Neural cell (in vitro differentiated cells): ENCODE measurements at regions not wholly inside any gene's neighbourhood (a gene's known extent, or its start where the extent isn't known, plus 50 kb on each side); places are given as distances from the start of the nearest gene placed in this dataset.

ENCODE experiments used
- H2AFZ ChIP-seq: fragments of 200-600, 300-800 bp; sonication (generic), shearing (Covaris generic); 2 replicates; pipeline ENCODE4 v1.6.0; 2014; ENCODE audit warnings: low read depth, mild to moderate bottlenecking, antibody characterized with exemption, low read length, moderate library complexity
- H3F3A ChIP-seq: fragments of 200-600 bp; shearing (Covaris generic); 2 replicates; pipeline ENCODE4 v1.6.1; 2016; ENCODE audit warnings: mild to moderate bottlenecking, moderate library complexity, mixed read lengths, antibody characterized with exemption, low read length; ENCODE audit not compliant: insufficient read depth, poor library complexity, severe bottlenecking
- H3K27ac ChIP-seq: fragments of 200-600, 300-800 bp; sonication (generic), shearing (Covaris generic); 2 replicates; pipeline ENCODE4 v1.5.1; 2014; ENCODE audit warnings: mild to moderate bottlenecking, low read length, moderate library complexity
- H3K27me3 ChIP-seq: fragments of 300-800, 200-600 bp; sonication (generic), shearing (Covaris generic); 2 replicates; pipeline ENCODE4 v1.6.0; 2014; ENCODE audit warnings: mild to moderate bottlenecking, low read depth, low read length, moderate library complexity; ENCODE audit not compliant: insufficient read depth
- H3K36me3 ChIP-seq: fragments of 300-800, 200-600 bp; sonication (generic), shearing (Covaris generic); 2 replicates; pipeline ENCODE4 v1.5.1; 2014; ENCODE audit warnings: mild to moderate bottlenecking, antibody characterized with exemption, low read length, moderate library complexity; ENCODE audit not compliant: insufficient read depth
- H3K4me2 ChIP-seq: fragments of 300-800, 200-600 bp; sonication (generic), shearing (Covaris generic); 2 replicates; pipeline ENCODE4 v1.6.0; 2014; ENCODE audit warnings: mild to moderate bottlenecking, low read length
- H3K4me3 ChIP-seq: fragments of 300-800, 200-600 bp; sonication (generic), shearing (Covaris generic); 2 replicates; pipeline ENCODE4 v1.5.1; 2014; ENCODE audit warnings: mild to moderate bottlenecking, low read length, moderate library complexity
- H3K79me2 ChIP-seq: fragments of 200-600 bp; shearing (Covaris generic); replicated peaks from 2 replicates; pipeline ENCODE4 v1.6.0; 2014; ENCODE audit warnings: mild to moderate bottlenecking, low read length, moderate library complexity; ENCODE audit not compliant: insufficient read depth
- H3K9ac ChIP-seq: fragments of 300-800, 200-600 bp; sonication (generic), shearing (Covaris generic); 2 replicates; pipeline ENCODE4 v1.6.1; 2016; ENCODE audit warnings: mild to moderate bottlenecking, low read length, mixed read lengths
- H3K9me2 ChIP-seq: fragments of 200-600 bp; shearing (Covaris generic); 2 replicates; pipeline ENCODE4 v1.6.1; 2016; ENCODE audit warnings: mild to moderate bottlenecking, low read length, mixed read lengths; ENCODE audit not compliant: insufficient read depth
- H3K9me3 ChIP-seq: fragments of 200-600, 300-800 bp; sonication (generic), shearing (Covaris generic); 2 replicates; pipeline ENCODE4 v1.6.1; 2016; ENCODE audit warnings: mild to moderate bottlenecking, mixed run types, low read length, moderate library complexity, mixed read lengths
- H4K20me1 ChIP-seq: fragments of 200-600 bp; shearing (Covaris generic); 2 replicates; pipeline ENCODE4 v1.6.1; 2016; ENCODE audit warnings: mild to moderate bottlenecking, mixed run types; ENCODE audit not compliant: insufficient read depth
- EP300 ChIP-seq: fragments of 450-650 bp; conservative IDR thresholded peaks from 2 replicates; pipeline ENCODE4 v1.6.1; 2014; ENCODE audit warnings: antibody characterized with exemption, mild to moderate bottlenecking, moderate library complexity; ENCODE audit not compliant: poor library complexity, severe bottlenecking
- EZH2 ChIP-seq: fragments of 200-600, 300-800 bp; shearing (Covaris generic), sonication (generic); IDR thresholded peaks from 2 replicates; pipeline ENCODE4 v1.6.1; 2014; ENCODE audit warnings: antibody characterized with exemption, low read length, borderline replicate concordance, mild to moderate bottlenecking; ENCODE audit not compliant: insufficient read depth, poor library complexity, severe bottlenecking
- MXI1 ChIP-seq: fragments of 450-650 bp; conservative IDR thresholded peaks from 2 replicates; pipeline ENCODE4 v1.6.1; 2014; ENCODE audit warnings: antibody characterized with exemption, mild to moderate bottlenecking; ENCODE audit not compliant: poor library complexity, severe bottlenecking
- POLR2AphosphoS5 ChIP-seq: IDR thresholded peaks from 2 replicates; pipeline ENCODE4 v1.6.1; 2012
- RAD21 ChIP-seq: fragments of 450-650 bp; conservative IDR thresholded peaks from 2 replicates; pipeline ENCODE4 v1.6.1; 2014; ENCODE audit warnings: antibody characterized with exemption, mild to moderate bottlenecking, moderate library complexity
- SMC3 ChIP-seq: fragments of 450-650 bp; conservative IDR thresholded peaks from 2 replicates; pipeline ENCODE4 v1.6.1; 2014; ENCODE audit warnings: antibody characterized with exemption, mild to moderate bottlenecking, moderate library complexity; ENCODE audit not compliant: poor library complexity
- TAF1 ChIP-seq: IDR thresholded peaks from 2 replicates; pipeline ENCODE4 v1.6.1; 2012; ENCODE audit warnings: low read depth
- TF ChIP-seq, protein P1 (sequence below): fragments of 450-650 bp; IDR thresholded peaks from 2 replicates; pipeline ENCODE4 v1.5.1; 2014; ENCODE audit warnings: antibody characterized with exemption, mild to moderate bottlenecking, moderate library complexity; ENCODE audit not compliant: poor library complexity, severe bottlenecking
- TF ChIP-seq, protein P2 (sequence below): IDR thresholded peaks from 2 replicates; pipeline ENCODE4 v1.6.1; 2012; ENCODE audit warnings: borderline replicate concordance

DNA sequence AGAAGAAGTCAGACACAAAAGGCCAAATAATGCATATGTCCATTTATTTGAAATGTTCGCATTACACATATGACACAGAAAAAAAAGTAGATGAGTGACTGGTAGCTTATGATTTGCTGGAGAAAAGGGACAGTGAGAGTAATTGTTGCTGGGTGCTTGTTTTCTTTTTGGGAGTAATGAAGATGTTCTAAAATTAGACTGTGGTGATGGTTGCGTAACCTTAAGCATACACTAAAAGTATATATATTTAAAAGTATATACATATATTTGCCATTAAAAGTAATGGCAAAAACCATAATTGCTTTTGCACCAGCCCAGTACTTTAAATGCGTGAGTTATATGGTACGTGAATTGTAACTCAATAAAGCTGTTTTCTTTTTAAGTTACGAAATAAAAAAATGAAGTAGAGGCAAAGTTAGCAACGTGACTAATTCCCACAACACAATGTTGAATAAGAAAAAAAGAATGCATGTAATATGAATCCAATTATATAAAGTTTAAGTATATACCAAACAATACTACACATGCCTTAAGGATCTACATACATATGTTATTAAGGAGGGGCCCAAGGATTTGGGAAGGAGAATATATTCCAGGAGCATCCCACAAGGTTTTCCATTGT, 360.4 kb upstream of the CELF2 start:
- H3F3A ChIP-seq = no peaks in the 10 kb centered on the region
- no peaks in the 10 kb centered on the region for H4K20me1 ChIP-seq
- H3K27ac ChIP-seq = no peak overlapping the region
- H3K4me2 ChIP-seq = no peak overlapping the region
- no peak overlapping the region for H2AFZ ChIP-seq
- TF ChIP-seq MXI1 = no peak
- TF ChIP-seq, protein P1, sequence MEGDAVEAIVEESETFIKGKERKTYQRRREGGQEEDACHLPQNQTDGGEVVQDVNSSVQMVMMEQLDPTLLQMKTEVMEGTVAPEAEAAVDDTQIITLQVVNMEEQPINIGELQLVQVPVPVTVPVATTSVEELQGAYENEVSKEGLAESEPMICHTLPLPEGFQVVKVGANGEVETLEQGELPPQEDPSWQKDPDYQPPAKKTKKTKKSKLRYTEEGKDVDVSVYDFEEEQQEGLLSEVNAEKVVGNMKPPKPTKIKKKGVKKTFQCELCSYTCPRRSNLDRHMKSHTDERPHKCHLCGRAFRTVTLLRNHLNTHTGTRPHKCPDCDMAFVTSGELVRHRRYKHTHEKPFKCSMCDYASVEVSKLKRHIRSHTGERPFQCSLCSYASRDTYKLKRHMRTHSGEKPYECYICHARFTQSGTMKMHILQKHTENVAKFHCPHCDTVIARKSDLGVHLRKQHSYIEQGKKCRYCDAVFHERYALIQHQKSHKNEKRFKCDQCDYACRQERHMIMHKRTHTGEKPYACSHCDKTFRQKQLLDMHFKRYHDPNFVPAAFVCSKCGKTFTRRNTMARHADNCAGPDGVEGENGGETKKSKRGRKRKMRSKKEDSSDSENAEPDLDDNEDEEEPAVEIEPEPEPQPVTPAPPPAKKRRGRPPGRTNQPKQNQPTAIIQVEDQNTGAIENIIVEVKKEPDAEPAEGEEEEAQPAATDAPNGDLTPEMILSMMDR = no peak
- no peak overlapping the region for H3K9ac ChIP-seq
- no peaks in the 10 kb centered on the region for H3K9me3 ChIP-seq
- no peaks in the 10 kb centered on the region for H3K36me3 ChIP-seq
- H3K9me2 ChIP-seq = no peaks in the 10 kb centered on the region
- H3K27me3 ChIP-seq = no peaks in the 10 kb centered on the region
- H3K79me2 ChIP-seq = no peaks in the 10 kb centered on the region
- no peak overlapping the region for H3K4me3 ChIP-seq

DNA sequence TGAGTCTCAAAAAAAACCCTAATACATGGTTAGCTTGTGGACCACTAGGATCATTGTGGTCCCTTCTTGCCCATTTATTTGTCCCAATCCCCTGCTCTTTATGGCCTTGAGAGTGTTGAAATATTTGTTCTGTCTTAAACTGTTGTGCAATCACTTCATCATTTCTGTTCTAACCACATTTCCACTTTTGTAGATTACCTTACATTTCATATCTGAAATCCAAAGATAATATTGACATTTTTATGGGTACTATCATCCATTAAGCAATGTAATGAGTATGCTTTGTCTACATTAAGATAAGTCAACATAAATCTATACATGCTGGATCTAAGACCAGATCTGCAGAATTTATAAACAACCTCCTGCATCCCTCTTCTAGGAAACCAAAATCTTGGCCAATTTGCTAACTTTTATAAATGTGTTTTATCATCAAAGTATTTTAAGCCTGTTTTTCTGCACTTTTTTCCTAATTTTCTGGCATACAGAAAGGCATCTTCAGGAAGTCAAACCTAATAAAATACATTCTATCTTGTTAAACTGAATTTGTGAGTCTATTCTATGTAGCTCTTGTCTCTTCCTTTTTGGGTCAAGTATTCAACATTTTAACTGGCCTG, 359.4 kb upstream of the CELF2 start:
- no peak overlapping the region for H3K27ac ChIP-seq
- no peak overlapping the region for H3K4me3 ChIP-seq
- H3K36me3 ChIP-seq = no peaks in the 10 kb centered on the region
- no peak overlapping the region for H2AFZ ChIP-seq
- no peaks in the 10 kb centered on the region for H3K79me2 ChIP-seq
- no peak overlapping the region for H3K9ac ChIP-seq
- H3K4me2 ChIP-seq = no peak overlapping the region
- H3K27me3 ChIP-seq = no peaks in the 10 kb centered on the region
- TF ChIP-seq EZH2 (no peak), SMC3 (no peak), POLR2AphosphoS5 (no peak), RAD21 (no peak), MXI1 (no peak), TAF1 (no peak), EP300 (no peak)
- TF ChIP-seq, protein P2, sequence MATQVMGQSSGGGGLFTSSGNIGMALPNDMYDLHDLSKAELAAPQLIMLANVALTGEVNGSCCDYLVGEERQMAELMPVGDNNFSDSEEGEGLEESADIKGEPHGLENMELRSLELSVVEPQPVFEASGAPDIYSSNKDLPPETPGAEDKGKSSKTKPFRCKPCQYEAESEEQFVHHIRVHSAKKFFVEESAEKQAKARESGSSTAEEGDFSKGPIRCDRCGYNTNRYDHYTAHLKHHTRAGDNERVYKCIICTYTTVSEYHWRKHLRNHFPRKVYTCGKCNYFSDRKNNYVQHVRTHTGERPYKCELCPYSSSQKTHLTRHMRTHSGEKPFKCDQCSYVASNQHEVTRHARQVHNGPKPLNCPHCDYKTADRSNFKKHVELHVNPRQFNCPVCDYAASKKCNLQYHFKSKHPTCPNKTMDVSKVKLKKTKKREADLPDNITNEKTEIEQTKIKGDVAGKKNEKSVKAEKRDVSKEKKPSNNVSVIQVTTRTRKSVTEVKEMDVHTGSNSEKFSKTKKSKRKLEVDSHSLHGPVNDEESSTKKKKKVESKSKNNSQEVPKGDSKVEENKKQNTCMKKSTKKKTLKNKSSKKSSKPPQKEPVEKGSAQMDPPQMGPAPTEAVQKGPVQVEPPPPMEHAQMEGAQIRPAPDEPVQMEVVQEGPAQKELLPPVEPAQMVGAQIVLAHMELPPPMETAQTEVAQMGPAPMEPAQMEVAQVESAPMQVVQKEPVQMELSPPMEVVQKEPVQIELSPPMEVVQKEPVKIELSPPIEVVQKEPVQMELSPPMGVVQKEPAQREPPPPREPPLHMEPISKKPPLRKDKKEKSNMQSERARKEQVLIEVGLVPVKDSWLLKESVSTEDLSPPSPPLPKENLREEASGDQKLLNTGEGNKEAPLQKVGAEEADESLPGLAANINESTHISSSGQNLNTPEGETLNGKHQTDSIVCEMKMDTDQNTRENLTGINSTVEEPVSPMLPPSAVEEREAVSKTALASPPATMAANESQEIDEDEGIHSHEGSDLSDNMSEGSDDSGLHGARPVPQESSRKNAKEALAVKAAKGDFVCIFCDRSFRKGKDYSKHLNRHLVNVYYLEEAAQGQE = no peak
- TF ChIP-seq, protein P1 = no peak
- H3K9me3 ChIP-seq = no peaks in the 10 kb centered on the region
- H4K20me1 ChIP-seq = no peaks in the 10 kb centered on the region
- no peaks in the 10 kb centered on the region for H3K9me2 ChIP-seq
- H3F3A ChIP-seq = no peaks in the 10 kb centered on the region
